Activated T-cell treated with anti-CD3 and anti-CD28 coated beads for 1 hour (primary cell): ENCODE measurements at regions not wholly inside any gene's neighbourhood (a gene's known extent, or its start where the extent isn't known, plus 50 kb on each side); places are given as distances from the start of the nearest gene placed in this dataset.

ENCODE experiments used
- DNase-seq: peaks from one replicate; pipeline ENCODE4 v3.0.0-alpha.2; 2020; ENCODE audit warnings: low read depth

DNA sequence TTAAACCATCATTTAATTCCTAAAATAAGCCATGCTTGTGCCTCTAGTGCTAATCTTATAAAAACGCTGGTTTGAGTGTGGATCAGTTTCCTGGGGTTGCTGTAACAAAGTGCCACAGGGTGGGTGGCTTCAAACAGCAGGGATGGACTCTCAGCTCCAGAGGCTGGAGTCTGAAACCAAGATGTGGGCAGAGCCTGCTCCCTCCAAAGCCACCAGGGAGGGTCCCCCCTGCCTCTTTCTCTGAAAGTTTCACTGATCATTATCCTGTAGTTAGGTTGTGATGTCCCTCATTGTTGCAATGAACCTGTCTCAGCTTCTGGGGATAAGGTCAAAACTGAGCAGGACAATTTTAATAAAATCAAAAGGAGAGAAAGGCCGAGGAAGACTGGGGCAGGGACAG, 251.9 kb upstream of the TCERG1L start:
- no peak for DNase-seq

DNA sequence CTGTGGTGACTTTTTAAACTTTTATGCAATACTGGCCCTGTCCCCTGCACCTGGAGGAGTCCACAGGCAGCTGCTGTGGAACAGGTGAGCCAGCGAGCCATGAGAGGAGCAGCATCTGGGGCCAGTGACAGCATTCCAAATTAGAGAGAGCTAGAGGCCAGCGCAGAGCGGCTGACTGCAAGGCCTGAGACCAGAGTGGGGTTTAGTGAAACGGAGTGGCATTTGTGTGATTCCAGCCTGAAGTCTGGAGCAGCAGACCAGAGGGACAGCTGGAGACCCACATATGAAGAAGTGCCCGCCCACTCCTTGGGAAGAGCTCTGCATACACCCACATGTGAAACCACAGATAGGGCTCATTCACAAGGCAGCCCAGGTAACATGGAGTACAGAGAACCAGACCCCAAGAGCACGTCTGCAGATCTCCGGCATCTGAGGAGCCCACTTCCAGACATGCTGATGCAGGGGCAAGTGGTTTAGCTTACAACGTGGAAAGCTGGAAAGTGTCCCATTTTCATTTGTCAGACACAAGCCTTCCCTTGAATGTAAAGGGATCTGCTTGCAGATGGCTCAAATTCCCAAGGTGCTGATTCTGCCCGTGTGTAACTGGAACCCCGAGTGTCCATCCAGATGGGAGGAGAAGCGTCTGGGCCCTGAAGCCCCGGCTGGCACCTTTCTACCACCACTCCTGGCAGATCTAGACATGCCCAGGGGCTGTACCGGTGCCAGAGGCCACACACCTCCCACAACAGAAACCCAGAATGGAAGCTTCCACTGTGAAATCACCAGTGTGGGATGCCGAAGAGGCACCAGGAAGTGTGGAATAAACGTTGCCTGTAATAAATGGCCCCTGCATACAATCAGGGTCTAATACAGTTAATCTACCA, 256.0 kb upstream of the TCERG1L start:
- DNase-seq = no peak

DNA sequence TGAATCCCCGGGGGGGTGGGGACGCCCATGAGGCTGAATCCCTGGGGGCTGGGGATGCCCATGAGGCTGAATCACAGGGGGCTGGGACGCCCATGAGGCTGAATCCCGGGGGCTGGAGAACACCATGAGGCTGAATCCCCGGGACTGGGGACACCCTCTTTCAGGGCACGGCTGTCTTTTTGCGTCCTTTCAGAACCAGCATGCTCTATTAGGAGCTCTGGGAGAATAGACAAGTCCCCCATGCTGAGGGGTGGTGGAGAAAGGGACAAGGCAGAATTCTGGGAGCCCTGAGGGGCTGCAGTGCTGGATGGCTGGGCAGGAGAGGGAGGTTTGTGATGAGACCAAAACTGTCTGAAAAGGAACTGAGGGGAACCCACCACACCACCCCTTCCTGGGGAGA, 257.3 kb upstream of the TCERG1L start:
- DNase-seq = no peak

DNA sequence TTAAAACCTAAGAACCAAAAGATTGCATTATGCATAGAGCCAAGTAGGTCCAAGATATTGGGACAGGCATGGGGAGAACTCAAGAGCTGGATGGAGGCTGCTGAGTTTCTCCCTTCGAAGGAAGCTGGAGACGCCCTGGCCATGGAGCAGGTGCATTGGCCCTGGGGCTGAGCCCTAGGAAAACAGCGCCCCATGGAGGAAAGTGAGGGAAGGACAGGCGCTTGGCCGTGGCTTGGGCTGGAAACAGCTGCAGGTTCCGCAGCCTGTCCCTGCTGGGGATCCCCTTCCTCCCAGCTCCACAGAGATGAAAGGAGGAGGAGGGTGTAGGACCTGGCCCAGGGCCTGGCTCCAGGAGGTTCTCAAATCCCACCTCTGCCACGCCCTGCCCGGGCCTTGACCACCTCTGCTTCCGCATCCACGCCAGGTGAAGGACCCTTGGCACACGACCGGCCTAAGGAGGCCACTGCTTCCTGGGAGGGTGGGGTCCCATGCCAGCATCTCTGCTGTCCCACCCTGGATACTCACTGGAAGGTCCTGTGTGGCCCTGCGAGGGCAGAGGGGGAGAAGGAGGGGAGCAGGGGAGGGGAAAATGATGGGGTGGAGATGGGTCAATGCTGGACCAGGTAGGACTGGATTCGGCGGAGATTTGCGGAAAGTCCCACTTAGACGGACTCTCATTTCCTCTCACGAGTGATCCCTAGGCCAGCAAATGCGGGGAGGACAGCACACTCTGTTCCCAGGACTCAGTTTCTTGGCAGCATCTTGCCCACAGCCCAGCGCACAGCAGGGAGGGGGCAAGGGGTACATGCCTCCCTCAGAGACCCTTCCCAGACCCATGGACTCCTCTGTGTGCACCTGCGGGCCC, 258.6 kb upstream of the TCERG1L start:
- no peak for DNase-seq

DNA sequence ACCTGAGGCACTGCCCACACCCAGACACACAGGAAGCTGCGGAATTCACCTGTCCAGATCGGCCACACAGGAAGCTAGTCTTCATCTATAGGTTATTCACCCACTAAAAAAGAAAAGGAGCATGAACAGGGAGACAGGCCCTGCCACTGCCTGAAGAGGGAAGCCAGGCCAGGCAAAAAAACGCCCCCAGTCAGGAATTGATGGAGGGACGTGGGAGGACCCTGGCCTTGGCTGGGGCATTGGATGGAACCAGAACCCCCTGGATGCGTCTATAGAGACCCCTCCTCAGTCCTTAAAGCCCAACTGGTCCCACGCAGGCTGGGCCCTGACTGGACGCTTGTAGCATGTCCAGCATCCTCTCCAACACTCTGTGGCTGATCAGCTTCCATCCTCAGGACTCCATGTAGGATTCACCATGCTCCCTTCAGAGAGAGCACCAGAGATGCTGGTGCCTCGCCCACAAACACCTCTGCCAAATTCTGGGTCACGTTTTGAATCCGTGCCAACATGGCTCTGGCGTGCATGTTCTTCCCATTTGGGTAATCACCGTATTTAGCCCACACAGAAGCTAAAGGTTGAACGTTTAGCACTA, 259.3 kb upstream of the TCERG1L start:
- DNase-seq = no peak

DNA sequence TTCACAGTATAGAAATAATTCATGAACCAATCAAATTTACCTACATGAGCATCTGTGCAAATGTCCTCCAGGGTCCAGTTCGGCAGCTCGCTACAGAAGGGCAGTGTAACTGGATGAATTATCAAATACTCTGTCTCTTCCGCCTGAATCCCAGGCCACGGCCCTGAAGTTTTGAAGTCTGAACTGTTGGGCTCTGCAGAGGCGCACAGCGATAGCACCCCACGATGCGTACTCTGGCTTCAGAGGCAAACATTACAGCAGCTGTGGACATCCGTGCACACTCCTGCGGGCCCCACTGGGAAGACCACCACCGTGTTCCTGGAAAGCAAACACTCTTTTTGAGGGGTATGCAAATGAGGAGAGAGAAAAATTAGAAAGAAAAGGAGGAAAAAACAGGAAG, 259.8 kb upstream of the TCERG1L start:
- no peak for DNase-seq

DNA sequence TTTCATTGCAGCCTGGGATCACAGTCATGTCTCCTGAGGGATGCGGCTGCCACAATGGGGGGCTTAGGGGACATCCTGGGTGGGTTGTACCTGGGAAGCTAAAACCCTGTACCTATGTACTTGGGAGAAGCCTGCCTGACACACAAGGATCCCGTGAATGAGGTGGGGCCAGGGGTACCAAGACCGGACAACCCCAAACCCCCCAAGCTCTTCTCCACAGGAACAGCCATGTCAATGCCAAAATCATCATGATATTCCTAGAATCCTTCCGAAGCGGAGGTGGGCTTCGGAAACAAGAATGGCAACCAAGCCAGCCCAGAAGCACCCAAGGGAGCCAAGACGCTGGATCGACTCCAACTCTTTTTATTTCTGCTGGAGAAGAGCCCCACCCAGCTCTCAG, 260.3 kb upstream of the TCERG1L start:
- no peak for DNase-seq

DNA sequence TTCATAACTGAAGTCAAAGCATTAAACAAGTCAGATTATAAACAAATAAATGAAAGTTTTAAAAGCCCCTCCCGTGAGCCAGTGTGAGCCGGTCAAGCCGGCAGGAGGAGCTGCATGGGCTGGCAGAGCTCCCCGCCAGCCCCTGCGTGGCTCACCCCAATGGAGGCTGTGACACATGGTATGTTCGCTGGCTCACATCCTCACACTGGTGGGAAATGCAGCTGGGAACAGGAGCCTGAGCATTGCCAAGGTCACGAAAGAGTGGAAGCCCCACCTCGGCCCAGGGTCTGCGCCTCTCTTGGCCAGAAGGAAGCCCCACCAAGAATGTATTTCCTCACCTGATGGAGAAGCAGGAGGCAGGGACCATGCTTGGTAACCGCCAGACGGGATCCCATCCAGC, 261.7 kb upstream of the TCERG1L start:
- DNase-seq = no peak

DNA sequence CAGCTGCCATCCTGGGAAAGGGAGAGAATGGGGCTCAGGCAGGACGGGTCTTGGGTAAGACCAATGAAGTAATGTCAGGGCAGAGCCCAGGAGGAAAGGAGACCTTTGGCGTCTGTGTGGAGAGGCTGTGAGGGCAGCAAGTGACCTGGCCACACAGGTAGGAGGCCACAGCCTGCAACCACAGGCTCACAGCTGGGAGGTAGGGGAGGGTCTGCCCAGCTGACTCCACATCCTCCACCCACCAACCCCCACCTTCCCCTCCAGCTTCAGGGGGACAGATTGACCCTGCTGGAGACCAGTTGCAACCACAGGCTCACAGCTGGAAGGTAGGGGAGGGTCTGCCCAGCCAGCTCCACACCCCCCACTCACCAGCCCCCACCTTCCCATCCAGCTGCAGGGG, 262.2 kb upstream of the TCERG1L start:
- no peak for DNase-seq

DNA sequence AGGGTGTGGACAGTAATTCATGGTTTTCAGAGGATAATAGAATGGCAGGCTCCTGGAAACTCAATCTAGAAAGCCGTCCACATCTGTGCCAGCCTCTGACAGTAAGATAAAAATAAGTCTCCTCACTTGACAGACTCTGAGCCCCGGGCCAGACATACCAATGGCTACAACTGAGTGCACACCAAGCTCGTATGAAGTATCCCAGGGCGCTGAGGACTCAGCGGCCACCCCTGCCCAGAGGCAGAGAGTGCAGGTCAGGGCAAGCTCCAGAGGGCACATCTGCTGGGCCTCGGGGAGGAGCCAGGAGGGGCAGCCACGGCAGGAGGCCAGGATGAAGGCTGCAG, 262.8 kb upstream of the TCERG1L start:
- no peak for DNase-seq

DNA sequence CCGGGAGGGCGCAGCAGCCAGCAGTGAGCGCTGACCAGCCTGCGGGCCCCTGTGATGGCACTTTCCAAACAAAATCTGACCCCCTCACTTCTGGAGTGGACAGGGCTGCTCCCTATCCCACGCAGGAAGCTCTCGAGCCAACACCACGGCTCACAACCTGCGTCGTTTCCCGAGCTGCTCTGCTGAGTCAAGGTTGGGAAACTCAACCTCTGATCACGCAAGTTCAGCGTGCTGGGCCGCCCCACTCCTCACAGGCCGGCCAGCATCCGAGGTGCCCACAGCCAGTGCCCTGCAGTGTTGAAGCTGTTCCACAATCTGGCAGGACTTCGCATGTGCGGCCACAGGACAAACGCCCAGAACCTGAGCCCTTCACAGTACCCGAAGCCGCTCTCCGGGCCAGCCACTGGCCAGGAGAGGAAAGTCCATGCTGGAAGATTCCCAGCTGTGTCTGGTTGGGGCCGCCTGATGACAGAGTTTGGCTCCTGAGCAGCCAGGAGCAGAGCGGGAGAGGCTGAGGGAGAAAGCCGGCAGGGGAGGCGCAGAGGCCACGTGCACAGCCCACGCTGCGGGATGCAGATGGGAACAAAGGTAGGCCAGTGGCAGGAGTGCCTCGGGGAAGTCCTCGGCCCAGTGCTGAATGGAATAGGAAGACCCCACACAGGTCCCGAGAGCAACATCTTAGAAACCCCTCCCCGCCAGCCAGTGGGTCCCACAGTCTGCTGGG, 263.3 kb upstream of the TCERG1L start:
- DNase-seq = no peak

DNA sequence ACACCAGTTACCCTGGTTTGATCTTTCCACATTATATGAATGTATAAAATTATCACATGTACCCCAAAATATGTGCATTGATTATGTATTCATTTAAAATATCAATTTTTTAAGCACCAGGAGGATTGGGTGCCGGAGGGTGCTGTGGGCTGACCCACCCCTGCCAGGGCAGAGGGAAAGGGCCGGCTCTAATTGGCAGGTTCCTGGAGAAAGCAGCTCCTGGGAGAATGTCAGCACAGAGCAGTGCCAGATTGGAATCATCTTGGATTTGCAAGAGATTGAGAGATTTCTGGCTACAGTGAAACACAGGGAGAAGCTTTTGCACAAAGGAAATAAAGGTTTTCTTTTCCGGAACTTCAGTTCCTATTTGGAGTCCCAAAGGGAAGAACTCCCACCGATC, 264.4 kb upstream of the TCERG1L start:
- DNase-seq = no peak

DNA sequence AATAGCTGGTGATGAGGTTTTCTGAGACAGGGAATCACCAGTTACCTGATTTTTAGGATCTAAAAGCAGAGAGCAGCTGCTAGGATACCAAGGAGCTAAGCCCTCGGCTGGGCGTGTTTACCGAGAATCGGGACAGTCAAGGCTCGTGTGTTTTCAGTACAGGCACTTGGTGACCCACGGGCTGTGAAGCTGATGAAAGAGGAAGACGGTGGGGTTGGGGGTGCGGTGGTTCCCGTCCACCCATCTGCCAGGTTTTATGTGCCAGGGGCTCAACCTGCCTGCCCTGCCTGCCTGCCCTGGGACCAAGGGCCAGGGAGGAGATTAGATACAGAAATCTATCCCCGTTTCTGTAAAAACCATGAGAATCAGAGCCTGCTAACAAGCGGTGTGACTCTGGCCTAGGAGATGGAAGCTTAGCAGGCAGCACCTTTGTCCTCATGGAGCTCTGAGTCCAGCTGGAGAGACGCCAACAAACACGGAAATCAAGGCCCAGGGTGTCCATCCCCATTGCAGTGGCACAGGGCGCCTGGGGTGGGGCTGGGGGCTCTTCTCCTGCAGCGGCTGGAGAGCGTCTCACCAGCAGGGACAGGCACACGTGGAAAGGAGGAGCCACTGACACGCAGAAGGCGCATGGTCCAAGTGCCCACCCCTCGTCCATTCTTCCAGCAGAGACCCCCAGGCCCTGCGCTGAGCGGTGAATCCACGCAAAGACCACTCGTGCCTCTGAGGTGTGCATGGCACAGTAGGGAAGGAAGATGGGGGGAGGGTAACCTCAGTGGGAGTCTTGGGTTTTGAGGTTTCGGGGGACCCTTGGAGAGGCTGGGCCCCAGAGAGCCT, 265.0 kb upstream of the TCERG1L start:
- no peak for DNase-seq

DNA sequence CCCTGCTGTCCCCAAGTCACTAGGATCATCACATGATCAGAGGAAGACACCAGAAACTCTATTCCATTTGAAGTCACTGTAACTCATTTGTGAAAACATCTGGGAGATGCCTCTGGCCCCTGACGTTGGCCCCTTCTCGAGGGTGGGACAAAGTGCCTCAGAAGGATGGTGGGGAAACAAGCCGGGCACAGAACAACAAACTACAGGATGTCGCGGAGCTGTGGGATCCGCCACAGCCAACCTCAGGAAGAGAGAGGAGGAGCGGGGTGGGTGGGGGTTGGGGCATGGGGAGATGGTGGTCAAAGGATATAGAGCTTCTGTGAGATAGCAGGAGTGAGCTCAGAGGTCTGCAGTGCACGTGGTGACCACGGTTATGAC, 265.6 kb upstream of the TCERG1L start:
- DNase-seq = no peak

DNA sequence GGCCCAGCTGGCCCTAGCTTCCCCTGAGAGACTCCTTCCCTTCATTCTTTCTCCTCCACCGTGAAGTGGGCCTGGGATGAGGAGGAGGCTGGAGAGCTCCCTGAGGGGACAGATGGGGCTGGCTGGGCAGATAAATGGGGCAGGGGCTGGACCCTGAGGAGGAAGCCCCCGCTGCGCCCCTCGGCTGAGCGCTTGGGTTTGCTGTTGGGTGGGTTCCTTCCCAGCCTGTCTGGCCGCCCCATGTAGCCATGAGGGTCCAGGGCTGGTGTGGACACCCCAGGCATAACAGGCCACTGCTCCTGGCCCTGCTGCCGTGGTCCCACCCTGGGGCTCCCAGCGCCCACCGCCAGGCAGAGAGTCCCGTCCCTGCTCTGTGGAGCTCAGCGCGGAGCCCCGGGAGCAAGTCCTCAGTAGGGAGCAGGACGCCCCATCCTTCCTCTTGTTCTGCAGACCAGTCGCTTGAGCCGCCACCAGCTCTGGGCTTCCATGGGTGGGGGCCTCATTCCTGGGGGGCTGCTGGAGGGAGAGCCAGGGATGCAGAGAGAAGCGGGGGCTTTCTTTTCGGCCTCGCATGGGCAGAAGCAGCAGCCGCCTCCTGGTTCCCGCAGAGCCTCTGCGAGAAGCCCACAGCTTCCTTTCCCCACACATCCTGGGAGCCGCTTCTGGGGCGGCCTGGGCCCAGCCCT, 266.4 kb upstream of the TCERG1L start:
- no peak for DNase-seq

DNA sequence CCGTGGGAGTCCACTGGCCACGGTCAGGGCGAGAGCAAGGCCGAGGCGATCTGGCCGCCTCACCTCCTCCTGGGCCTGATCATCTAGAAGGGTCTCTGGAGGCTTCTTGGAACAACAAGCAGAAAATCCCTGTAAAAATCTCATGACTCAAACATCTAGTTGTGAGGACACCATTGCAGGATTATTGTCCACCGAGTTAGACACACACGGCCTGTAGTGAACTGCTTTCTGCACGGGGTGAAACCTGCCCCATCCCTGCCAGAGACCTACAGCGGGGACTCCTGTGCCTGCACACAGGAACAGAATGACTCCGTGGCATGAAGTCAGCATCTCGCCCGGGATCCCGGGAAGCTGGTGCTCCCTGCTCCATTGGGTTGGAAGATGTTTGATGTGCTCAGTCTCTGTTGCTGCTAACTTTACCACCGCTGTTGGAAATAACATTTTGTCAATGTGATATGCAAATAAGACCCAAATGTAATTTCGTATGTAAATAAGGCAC, 267.0 kb upstream of the TCERG1L start:
- no peak for DNase-seq

DNA sequence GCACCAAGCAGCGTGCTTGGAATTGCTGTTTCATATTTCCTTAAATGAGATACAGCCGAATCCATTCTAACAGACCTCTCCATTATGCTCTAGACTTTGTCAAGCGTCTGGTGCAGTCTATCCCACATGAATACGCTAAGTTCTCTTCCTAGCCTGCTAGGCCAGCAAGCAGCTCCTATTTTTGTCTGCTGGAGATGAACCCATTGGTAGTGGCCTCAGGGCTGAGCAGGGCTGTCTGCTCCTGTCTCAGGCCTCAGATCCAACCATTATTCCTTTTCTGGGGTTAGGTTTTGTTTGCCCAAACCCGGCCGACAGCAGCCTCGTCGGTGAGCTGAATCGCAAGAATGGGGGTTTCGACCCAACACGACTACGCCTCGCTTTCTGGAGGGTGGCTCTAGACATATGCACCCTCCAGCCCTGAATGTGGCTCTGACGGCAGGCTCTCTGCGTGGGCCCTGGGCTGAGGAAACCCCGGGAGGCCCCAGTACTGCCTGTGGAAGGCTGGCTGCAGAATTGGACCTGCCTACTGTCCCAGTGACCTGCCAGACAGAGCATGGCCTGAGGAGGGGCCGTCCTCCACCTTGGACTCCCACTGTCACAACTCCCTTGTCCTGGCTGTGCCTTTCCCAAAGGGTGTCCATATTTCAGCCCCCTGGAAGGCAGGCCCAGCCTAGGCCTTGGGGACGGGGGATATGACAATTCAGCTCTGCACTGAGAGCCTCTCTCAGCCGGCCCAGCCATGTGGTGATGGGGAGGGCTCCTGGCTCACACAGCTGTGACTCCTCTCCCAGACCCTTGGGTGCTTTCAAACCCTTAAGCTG, 267.9 kb upstream of the TCERG1L start:
- no peak for DNase-seq

DNA sequence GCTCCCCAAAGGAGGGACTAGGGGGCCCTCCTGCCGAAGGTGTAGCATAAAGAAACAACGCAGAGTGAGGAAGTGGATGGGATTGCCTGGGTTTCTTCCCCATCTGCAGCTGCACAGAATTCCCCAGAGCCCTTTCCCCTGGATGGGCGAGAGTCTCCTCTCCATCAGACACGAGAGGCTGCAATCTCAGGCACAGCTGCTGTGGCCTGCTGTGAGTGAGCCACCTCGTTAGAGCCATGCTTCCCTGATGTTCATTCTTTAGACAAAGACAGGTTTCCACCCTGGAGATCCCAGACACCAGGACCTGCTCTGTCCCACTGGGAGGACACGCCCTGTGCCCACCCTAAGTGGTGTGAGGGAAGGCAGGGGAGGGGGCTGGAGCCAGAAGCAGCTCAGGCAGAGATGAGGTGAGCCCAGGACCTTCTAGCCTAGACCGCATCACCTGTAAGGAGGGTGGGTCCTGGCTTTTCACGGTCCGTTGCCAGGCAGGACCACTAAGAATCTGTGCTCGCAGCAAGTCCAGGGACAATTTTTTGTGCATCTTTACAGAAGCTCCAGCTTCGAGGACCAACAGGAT, 268.6 kb upstream of the TCERG1L start:
- no peak for DNase-seq

DNA sequence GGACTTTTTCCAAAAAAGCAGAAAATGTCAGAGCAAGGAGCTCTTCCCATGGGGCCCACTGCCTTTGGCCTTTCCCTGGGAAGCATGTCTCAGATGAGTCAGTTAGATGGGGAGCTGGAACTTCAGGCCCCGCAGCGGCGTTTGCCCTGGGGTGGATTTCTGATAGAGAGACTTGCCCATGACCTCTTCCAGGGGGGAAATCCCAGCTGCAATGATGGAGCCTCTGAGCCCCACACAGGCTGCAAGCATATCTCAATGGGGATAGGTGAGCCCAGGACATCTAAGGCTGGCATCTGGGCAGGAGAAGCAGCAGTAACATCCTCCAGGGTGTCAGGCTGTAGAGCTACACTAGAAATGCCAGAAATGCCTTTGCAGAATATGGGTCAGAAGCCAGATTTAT, 269.2 kb upstream of the TCERG1L start:
- DNase-seq = no peak
